Activated CD4-positive, alpha-beta T cell treated with anti-CD3 and anti-CD28 coated beads, Interleukin-2, amount 50 U/mL, for 1 hour (primary cell): ENCODE measurements at regions not wholly inside any gene's neighbourhood (a gene's known extent, or its start where the extent isn't known, plus 50 kb on each side); places are given as distances from the start of the nearest gene placed in this dataset.

ENCODE experiments used
- DNase-seq: peaks from one replicate; pipeline ENCODE4 v3.0.0-alpha.2; 2020

DNA sequence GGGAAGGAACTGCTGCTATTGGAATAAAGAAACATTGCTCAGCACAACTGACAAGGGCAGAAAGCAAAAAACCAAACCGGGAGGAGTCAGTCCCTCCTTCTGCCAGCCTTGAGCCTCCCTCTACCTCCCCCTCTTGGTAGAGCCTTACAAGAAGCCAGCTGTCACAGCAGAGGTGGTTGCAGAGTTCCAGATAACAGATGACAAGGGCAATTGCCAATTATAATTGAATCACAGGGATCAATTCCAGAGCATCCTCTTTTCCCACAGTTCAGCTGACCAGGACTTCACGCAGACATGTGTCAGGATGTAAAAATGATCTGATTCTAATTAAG, 548.2 kb upstream of the LRRTM1 start:
- DNase-seq: no peak

DNA sequence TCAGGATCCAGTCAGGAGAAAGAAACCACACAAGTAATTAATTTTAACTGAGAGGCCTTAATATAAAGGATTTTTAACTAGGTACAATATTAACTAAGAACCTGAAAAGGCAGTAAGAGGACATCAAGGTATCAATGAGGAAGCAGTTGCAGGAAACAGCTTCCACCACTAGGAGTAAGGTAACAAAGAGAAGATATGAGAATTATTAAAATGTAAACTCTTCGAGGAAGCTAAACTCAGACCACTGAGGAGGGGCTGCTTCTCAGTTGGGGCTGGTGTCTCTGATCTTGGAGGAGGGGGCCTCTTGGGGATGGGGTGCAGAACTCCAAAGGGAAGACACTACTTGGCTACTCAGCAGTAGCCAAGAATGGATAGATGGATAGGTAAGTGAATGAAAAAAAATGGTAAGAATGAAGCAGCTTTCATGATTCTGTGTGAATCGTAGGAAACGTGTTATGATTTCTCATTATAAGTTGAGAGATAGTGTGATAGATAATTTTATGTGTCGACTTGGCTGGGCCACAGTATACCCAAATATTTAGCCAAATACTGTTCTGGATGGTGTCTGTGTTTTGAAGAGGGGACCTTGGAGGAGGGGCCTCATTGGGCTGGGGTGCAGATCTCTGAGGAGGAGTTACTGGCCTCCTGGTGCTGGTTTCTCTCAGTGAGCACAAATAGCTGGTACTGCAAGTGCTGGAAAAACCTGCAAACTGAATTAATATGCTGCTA, 547.7 kb upstream of the LRRTM1 start:
- no peak for DNase-seq

DNA sequence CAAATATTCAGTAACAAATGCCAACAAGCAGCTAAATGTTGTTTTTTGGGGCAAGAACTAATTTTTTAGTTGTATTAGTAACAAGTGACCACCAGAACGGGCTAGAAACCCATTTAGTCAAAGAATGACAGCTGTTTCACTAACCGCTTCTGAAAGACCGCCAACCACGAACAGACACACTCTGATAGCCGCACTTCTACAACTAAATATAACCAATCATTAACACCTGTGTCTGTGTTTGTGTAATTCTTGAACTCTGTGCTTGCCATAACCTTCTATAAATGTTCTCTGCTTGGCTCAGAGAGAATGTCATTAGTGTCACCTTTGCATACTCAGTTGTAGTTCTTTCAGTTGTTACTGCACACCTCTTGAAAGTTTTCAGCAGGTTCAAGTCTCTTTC, 526.3 kb upstream of the LRRTM1 start:
- no peak for DNase-seq

DNA sequence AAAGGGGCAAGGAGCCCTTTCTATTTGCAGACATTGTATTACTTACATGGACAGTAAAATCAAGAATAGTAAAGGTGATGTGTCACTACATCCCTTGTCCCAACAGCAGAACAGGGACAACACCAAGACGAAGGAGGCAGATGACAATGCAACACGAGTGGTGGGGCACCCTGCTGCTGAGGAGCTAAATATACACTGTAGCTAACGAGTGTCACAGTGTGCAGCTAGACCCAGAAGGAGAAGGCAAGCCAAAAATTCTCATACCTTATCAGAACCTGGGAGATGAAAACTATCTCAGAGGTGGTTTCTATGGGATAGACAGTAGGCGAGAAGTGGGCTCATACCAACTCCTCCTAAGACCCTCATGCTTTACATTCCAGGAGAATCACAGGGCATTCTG, 518.4 kb upstream of the LRRTM1 start:
- DNase-seq: no peak

DNA sequence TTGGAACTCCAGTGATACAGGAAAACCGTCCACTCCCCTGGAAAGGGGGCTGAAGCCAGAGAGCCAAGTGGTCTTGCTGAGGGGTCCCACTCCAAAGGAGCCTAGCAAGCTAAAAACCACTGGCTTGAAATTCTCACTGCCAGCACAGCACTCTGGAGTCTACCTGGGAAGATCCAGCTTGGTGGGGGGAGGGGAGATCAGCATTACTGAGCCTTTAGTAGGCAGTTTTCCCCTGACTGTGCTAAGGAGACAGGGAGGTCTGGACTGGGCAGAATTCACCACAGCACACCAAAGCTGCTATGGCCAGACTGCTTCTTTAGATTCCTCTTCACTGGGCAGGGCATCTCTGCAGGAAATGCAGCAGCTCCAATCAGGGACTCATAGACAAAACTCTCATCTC, 510.7 kb upstream of the LRRTM1 start:
- DNase-seq: no peak

DNA sequence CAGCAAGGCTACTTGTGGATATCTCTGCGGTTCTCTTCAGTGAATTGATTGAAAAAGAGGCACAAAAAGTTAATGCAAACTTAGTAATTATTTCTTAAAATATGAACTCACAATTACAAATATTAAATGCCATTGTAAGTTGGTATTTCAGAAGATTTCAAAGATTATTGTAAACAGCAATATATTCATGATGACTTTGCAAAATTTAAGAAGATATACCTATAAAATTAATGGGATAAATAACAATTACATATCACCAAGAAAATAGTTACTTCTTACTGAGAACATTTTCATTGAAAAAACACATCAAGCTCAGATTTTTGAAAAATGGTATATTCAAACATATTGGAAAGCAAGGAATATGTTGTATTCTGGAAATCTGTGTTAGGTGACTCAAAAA, 482.0 kb upstream of the LRRTM1 start:
- no peak for DNase-seq

DNA sequence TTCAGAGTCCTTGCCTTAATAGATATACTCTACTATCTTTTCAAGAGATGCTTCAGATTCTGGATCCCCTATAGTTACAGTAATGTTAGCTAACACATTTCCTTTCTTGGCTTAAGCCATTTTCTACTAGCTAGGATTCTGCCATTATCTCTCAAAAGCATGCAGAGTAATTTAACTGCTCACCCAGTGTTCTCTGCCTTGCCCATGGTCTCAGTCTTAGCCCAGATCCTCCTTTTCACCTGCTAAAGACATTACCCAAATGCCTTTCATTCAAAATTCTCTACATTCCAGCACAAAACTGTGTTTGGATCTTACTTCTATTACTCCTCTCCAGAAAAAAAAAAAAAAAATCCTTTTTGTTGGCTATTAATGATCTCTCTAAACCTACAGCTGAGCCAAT, 474.2 kb upstream of the LRRTM1 start:
- DNase-seq: no peak

DNA sequence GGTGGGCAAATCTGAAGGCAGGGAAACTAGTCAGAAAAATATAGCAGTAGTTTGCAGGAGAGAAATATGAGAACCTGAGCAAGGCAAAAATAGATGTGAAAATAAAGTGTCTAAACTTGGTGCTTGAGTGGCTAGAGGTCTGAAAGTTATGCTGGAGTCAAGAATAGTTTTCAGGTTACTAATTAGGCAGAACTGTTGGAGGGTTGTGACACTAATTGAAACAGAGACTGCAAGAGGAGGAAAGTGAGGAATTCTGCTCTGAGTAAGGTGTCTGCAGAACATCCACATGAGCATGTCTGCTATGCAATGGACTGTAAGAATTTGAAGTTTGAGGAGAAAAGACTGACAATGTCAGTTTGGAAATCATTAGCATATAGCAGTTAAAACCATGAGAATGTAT, 444.0 kb upstream of the LRRTM1 start:
- DNase-seq: no peak

DNA sequence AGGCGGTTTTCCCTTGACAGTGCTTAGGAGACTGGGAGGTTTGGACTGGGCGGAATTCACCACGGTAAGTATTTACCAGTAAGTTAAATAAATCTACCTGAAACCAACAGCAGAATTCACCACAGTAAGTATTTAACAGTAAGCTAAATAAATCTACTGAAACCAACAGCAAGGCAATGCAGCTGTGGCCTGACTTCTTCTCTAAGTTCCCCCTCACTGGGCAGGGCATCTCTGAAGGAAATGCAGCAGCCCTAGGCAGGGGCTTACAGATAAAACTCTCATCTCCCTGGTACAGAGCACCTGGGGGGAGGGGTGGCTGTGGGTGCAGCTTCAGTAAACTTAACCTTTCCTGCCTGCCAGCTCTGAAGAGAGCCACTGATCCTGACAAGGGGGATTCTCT, 432.5 kb upstream of the LRRTM1 start:
- DNase-seq: no peak

DNA sequence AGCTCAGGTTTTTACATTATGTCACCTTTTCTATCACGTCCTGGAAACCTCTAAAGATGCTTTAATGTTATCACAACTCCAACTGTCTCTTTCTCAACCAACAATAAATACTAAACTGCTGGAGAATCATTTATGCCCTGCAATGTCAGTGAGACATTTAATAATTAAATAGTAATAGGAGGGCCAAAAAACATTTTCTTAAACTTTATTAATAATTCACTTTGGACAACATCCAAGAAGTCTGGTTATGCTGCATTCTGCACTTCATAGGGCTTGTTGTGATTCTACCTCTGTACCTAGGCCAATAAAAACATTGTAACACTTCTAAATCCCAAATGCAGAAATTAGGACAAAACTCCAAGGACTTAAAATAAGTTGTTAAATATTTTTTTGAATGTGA, 420.4 kb upstream of the LRRTM1 start:
- DNase-seq: no peak

DNA sequence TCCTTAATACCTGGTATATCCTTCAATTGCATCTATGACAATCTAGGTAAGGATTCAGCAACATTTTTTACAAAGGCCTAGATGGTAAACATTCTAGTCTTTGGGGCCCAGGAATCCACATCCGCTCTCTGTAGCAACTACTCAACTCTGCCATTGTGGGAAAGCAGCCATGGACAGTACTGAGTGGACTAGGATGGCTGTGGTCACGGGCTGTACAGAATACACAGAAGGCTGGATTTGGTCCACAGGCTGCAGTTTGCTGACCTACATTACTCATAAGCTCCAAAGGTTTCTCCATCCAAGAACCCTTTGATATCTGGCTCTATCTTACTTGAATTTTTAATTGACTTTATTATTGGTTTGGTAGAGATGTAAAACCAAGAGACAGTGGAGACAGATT, 418.3 kb upstream of the LRRTM1 start:
- DNase-seq: no peak

DNA sequence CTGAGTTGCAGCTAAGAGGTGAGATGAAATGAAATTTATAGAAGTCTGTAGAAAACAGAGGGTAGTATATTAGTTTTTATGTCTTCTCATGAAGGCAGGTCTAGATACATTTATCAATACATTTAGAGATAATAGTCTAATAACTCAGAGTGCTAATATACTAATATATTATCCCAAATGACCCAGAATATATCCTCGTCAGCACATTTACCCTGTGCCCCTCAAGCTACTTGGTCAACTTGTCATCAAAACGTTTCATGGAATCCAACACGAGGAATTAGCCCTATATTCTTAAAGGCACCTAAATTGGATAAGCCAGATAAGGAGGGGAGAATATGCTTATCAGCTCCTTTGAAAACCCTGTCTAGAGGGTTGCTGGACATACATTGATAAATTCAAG, 415.1 kb upstream of the LRRTM1 start:
- DNase-seq: no peak

DNA sequence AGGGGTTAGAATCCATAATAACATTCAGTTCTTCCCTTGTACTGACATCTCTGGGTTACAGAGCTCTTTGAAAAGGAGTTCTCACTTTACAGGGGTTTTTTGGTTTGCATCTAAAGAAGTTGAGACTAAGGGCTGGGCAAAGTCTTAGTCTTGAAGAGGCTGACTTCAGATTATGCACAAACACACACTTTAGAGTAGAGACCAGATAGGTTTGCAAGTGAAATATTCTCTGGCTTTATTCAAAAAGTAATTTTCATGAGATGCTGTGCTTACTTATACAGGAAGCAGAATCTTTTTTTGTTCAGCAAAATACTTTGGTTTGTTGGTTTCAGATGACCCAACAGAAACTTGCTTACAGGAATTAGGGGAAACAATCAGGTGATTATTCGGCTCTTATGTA, 410.9 kb upstream of the LRRTM1 start:
- DNase-seq: no peak

DNA sequence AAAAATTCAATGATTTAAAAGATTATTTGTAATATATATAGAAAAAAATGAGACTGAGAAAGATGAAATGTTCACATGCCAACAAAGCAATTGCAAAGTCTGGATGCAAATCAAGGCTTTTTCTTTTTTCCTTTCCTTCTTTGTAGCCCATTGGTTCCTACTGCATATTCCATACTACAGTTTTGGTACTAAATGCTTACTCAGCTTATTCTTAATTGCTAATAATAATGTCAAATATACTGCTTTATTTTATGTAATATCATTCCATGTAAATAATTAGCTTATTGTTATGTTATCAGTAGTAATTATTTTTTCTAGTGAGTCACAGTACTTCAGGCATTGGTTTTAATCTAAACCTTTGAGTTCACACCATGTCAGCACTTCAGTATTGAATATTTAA, 407.4 kb upstream of the LRRTM1 start:
- DNase-seq: no peak

DNA sequence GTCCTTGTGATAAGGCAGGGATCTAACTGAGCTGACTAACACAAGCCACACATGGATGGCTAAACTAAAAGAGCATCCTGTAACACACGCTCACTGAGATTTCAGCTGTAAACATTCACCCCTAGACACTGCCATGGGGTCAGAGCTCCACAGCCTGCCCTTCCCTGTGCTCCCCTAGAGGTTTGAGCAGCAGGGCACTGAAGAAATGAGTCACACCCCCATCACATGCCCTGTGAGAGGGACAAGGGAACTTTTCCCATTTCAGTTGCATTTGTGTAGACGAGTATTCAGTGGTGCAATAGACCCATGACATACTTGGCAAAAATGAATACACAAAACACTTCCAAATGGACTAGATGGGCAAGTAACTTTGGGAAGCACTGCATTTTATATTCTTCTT, 402.4 kb upstream of the LRRTM1 start:
- DNase-seq: no peak

DNA sequence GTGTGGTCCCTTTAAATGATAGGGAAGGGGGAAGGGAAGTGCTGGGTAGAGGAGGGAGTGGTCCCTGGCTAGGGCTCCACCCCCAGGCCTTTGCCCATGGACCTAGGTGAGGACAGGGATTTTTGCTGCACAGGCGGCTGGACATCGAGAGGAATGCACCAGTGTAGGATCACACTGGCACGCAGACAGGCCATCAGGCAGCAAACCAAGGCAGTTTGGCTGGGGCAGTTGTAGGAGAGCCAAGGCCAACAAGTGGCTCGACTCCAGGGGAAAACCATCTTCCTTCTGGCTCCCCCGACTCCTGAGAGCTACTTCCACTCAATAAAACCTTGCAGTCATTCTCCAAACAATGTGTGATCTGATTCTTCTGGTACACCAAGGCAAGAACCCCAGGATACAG, 402.0 kb upstream of the LRRTM1 start:
- DNase-seq: no peak

DNA sequence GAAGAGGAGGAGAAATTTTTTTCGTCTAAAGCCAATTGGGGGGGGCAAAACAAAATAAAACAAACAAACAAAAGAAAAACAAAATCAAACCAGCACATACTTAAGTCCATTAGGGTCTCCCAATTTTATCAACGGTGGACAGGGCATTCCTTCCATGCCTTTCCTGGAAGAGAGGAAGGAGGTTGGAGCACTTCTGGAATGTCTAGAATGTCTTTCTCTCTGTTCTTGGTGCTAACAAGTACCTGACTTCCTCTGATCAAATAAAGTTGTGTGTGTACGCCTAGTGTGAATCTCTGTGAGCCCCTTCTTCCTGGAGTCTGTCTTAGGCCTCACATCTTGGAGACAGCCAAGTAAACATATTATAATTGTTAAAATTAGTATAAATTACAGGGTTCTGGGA, 399.0 kb upstream of the LRRTM1 start:
- DNase-seq: no peak

DNA sequence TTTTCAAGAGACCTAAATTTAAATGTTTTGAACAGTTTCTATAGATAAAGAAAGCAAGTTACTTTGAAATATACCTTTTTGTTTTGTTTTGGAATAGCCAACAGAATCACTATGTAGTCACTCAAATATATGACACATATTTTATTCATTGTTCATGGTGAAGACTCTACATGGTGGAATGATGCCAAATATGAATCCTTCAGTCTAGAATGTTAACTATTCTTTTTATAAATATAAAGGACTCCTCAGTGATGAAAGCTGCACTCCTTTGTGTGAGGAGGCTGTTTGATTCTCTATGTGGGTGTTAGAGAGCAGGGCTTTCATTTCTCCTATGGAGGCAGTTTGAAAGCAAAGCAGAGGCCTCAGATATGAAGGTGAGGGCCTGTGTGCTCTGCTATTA, 396.4 kb upstream of the LRRTM1 start:
- no peak for DNase-seq
